GM23338 (cell line): ENCODE measurements at regions not wholly inside any gene's neighbourhood (a gene's known extent, or its start where the extent isn't known, plus 50 kb on each side); places are given as distances from the start of the nearest gene placed in this dataset.

Source experiments
- CTCF ChIP-seq, 2 experiments: fragments of 200-600 bp in 1 of 2; sonication (generic) in 1 of 2; conservative IDR thresholded peaks; 2 replicates each; pipeline versions ENCODE4 v1.5.1 to v1.6.1; 2016 to 2017; ENCODE audit warnings: antibody characterized with exemption in 2 of 2, low read depth in 2 of 2, mild to moderate bottlenecking in 2 of 2, moderate library complexity in 1 of 2
- ETS1 ChIP-seq: IDR thresholded peaks from 2 replicates; pipeline ENCODE4 v1.6.1; 2016; ENCODE audit warnings: antibody characterized with exemption
- EZH2 ChIP-seq: fragments of 200-600 bp; sonication (generic); IDR thresholded peaks from one replicate; pipeline ENCODE4 v1.8.0; 2017; ENCODE audit warnings: antibody characterized with exemption, mild to moderate bottlenecking, low read depth; ENCODE audit not compliant: unreplicated experiment
- EZH2phosphoT487 ChIP-seq: fragments of 200-600 bp; sonication (generic); IDR thresholded peaks from one replicate; pipeline ENCODE4 v1.8.1; 2018; ENCODE audit warnings: antibody characterized with exemption; ENCODE audit not compliant: unreplicated experiment
- POLR2AphosphoS5 ChIP-seq: IDR thresholded peaks from 2 replicates; pipeline ENCODE4 v1.6.1; 2016; ENCODE audit warnings: antibody characterized with exemption, low read depth
- ZNF114 ChIP-seq: fragments of 250-450 bp; sonication (Bioruptor Pico); IDR thresholded peaks from 2 replicates; pipeline ENCODE4 v1.5.0; 2020; ENCODE audit warnings: mild to moderate bottlenecking, moderate library complexity
- ZNF331 ChIP-seq: fragments of 250-450 bp; sonication (Bioruptor Pico); IDR thresholded peaks from 2 replicates; pipeline ENCODE4 v1.5.0; 2020; ENCODE audit warnings: low read depth, mild to moderate bottlenecking, moderate library complexity

DNA sequence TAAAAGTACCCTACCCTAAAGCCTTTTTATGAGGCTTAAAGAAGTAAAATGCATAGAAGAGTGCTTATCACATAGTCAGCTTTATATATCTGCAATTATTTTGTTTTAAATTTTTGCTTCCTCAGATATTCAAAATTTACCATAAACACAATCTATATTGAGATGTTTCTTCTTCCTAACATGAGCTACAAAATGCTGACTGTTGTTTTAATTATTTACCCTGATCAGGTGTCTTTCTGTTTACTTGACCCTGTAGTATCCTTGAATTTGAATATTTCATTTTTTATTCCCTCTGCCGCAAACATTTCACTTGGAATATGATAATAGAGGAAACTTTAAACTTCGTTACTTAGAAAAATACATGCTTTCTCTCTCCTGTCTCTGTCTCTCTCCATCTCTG lies 147.9 kb downstream of the TMX3 start:
- TF ChIP-seq CTCF (conservative IDR thresholded peaks at IDR 0.05; ENCODE audit: low read depth in 2 of 2) (no peak), ETS1 (no peak), EZH2 (no peak), POLR2AphosphoS5 (no peak), ZNF331 (no peak), EZH2phosphoT487 (no peak), ZNF114 (no peak)
